GM13976 (cell line): ENCODE measurements at regions not wholly inside any gene's neighbourhood (a gene's known extent, or its start where the extent isn't known, plus 50 kb on each side); places are given as distances from the start of the nearest gene placed in this dataset.

Experiments
- DNase-seq: peaks from one replicate; pipeline ENCODE4 v3.0.0; 2012; ENCODE audit warnings: low spot score
- CTCF ChIP-seq: IDR thresholded peaks from 2 replicates; pipeline ENCODE4 v1.5.1; 2012; ENCODE audit warnings: borderline replicate concordance, mild to moderate bottlenecking; ENCODE audit not compliant: insufficient read depth; ENCODE audit errors: extremely low read depth, missing control alignments, control extremely low read depth
- in situ Hi-C: fragments of 300-500 bp; cut with MboI; formaldehyde crosslinking; loops from one replicate; pipeline ENCODE4 v1.12.0; 2022; ENCODE audit warnings: low sequenced_read_pairs, mixed read lengths, inconsistent platforms; ENCODE audit not compliant: unreplicated experiment

DNA sequence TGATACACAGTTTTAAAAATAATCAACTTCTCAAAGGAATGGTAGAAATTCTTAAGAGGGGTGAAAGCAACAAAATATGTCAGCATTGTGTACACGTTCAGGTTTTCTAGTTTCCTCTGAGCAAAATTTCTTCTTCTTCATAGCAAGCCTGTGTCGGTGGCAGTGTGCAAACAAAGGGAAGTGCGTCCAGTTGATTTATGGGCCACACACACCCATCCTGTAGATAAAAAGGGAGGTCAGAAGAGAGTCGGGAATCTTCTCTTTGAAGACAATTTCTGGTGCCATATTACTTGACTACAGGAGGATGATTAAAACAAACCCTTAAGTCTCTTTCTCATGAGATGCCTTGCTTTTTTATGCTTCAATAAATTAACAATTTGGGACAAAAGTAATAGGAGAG, 484.1 kb upstream of the SALL1 start:
- no peak for TF ChIP-seq CTCF
- in situ Hi-C loops = no loop called here
- no peak for DNase-seq

GRCh38 chr16:51630076-51630475, 479.0 kb upstream of the SALL1 start:
- no peak for TF ChIP-seq CTCF
- in situ Hi-C loops = no loop called here
- DNase-seq = no peak

GRCh38 chr16:51629576-51629975, 478.5 kb upstream of the SALL1 start:
- no peak for DNase-seq
- no peak for TF ChIP-seq CTCF
- in situ Hi-C loops = no loop called here

GRCh38 chr16:51624080-51624775, 473.2 kb upstream of the SALL1 start:
- TF ChIP-seq CTCF = no peak
- in situ Hi-C loops = no loop called here
- DNase-seq = no peak

- in situ Hi-C loops = no loop called here
- no peak for TF ChIP-seq CTCF
Observed at GRCh38 chr16:51621610-51622009, 470.5 kb upstream of the SALL1 start.

GRCh38 chr16:51615141-51615540, 464.1 kb upstream of the SALL1 start:
- DNase-seq = no peak
- no peak for TF ChIP-seq CTCF
- in situ Hi-C loops = no loop called here

More at GRCh38 chr16:51621610-51622009, 470.5 kb upstream of the SALL1 start:
- no peak for DNase-seq
